C4-2B (cell line): ENCODE measurements at regions not wholly inside any gene's neighbourhood (a gene's known extent, or its start where the extent isn't known, plus 50 kb on each side); places are given as distances from the start of the nearest gene placed in this dataset.

ENCODE experiments used
- CTCF ChIP-seq: fragments of 450-650 bp; conservative IDR thresholded peaks from 2 replicates; pipeline ENCODE4 v1.5.1; 2017; ENCODE audit warnings: mild to moderate bottlenecking
- ZFX ChIP-seq: fragments of 450-650 bp; IDR thresholded peaks from 2 replicates; pipeline ENCODE4 v1.6.1; 2017

DNA sequence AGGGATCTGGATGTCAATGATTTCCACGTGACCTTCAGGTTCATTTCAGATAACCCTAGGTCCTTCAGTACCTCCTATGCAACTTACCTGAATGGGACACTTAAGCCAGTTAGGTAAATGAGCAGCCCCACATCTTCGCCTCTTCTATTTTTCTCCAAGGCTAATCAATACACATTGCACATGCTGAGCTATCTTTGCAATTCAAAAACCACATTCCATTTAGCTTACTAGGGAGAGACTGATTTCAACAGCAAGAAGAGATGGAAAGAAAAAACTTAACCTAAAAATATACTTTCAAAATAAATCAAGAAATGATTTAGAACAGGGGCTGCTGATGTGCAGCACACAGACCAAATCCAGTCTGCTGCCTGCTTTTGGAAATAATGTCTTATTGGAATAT lies 81.8 kb upstream of the CDCA7L start:
- TF ChIP-seq CTCF = no peak
- no peak for TF ChIP-seq ZFX
